HK-2 (cell line): ENCODE measurements at regions not wholly inside any gene's neighbourhood (a gene's known extent, or its start where the extent isn't known, plus 50 kb on each side); places are given as distances from the start of the nearest gene placed in this dataset.

Experiments
- DNase-seq: peaks from one replicate; pipeline ENCODE4 v3.0.0-alpha.2; 2018; ENCODE audit not compliant: unreplicated experiment

- no peak for DNase-seq
Measured at GRCh38 chr1:4366091-4366490, 288.3 kb upstream of the AJAP1 start.

GRCh38 chr1:4367230-4367777 lies 287.1 kb upstream of the AJAP1 start:
- DNase-seq, result no peak

- no peak for DNase-seq
Measured at GRCh38 chr1:4369335-4369734, 285.1 kb upstream of the AJAP1 start.

- DNase-seq, result no peak
Measured at GRCh38 chr1:4371849-4372248, 282.6 kb upstream of the AJAP1 start.

- DNase-seq, result no peak
Measured at GRCh38 chr1:4375812-4376211, 278.6 kb upstream of the AJAP1 start.

- DNase-seq, result no peak
Measured at GRCh38 chr1:4379451-4380175, 274.8 kb upstream of the AJAP1 start.

- no peak for DNase-seq
Measured at GRCh38 chr1:4380564-4381168, 273.7 kb upstream of the AJAP1 start.

GRCh38 chr1:4393191-4393590 lies 261.2 kb upstream of the AJAP1 start:
- no peak for DNase-seq

GRCh38 chr1:4394366-4394765 lies 260.0 kb upstream of the AJAP1 start:
- DNase-seq, result no peak

- DNase-seq, result no peak
Measured at GRCh38 chr1:4395158-4395557, 259.3 kb upstream of the AJAP1 start.

GRCh38 chr1:4395676-4396075 lies 258.7 kb upstream of the AJAP1 start:
- no peak for DNase-seq

- no peak for DNase-seq
Measured at GRCh38 chr1:4396551-4396950, 257.9 kb upstream of the AJAP1 start.

- no peak for DNase-seq
Measured at GRCh38 chr1:4397196-4397595, 257.2 kb upstream of the AJAP1 start.

GRCh38 chr1:4402032-4402431 lies 252.4 kb upstream of the AJAP1 start:
- DNase-seq, result no peak

- DNase-seq, result no peak
Measured at GRCh38 chr1:4404854-4405590, 249.4 kb upstream of the AJAP1 start.

GRCh38 chr1:4407851-4408250 lies 246.6 kb upstream of the AJAP1 start:
- no peak for DNase-seq

GRCh38 chr1:4408380-4408779 lies 246.0 kb upstream of the AJAP1 start:
- no peak for DNase-seq

- DNase-seq, result no peak
Measured at GRCh38 chr1:4411862-4412261, 242.5 kb upstream of the AJAP1 start.

- DNase-seq, result no peak
Measured at GRCh38 chr1:4415476-4415875, 238.9 kb upstream of the AJAP1 start.

- DNase-seq, result no peak
Measured at GRCh38 chr1:4416189-4416588, 238.2 kb upstream of the AJAP1 start.

GRCh38 chr1:4418021-4418420 lies 236.4 kb upstream of the AJAP1 start:
- DNase-seq, result no peak

- DNase-seq, result no peak
Measured at GRCh38 chr1:4421986-4422385, 232.4 kb upstream of the AJAP1 start.
